ENCODE measurements at regions not wholly inside any gene's neighbourhood (a gene's known extent, or its start where the extent isn't known, plus 50 kb on each side); places are given as distances from the start of the nearest gene placed in this dataset.

GRCh38 chr12:75923964-75924666 lies 107.5 kb downstream of the PHLDA1 start:
- intact Hi-C loops (cut with micrococcal nuclease), result no loop called here
- Mint-ChIP-seq H3K36me3 (ENCODE audit: low read depth) (no peaks in the 10 kb centered on the region), H3K27ac (no peak overlapping the region), H3K4me1 (no peaks in the 10 kb centered on the region), H3K4me3 (no peak overlapping the region), H3K27me3 (peaks cover 6% of the 10 kb centered on the region), H3K9me3 (peaks cover 25% of the 10 kb centered on the region)
- ChIA-PET CTCF (no interaction called here), POLR2A (interaction anchor here (0.7 kb wide), 1 partner anchor 10 kb away, joined by 3 read pairs; no protein-coding TSS in a partner anchor)
- ATAC-seq (ENCODE audit: low read depth), result no peak
- TF ChIP-seq CTCF (IDR thresholded peaks at IDR 0.05), result no peak
- no peak for DNase-seq

- no peak for ATAC-seq (ENCODE audit: low read depth)
- no peak overlapping the region for H3K27ac Mint-ChIP-seq
- CTCF ChIA-PET, result no interaction called here
Observed at GRCh38 chr12:75922944-75923642, 108.5 kb downstream of the PHLDA1 start.

GRCh38 chr12:75921622-75922289 lies 109.8 kb downstream of the PHLDA1 start:
- CTCF ChIA-PET, result interaction anchor here (1.3 kb wide), 1 partner anchor 10 kb away, joined by 3 read pairs; no protein-coding TSS in a partner anchor
- POLR2A ChIA-PET, result interaction anchor here (0.7 kb wide), 1 partner anchor 22 kb away, joined by 3 read pairs; no protein-coding TSS in a partner anchor

More at GRCh38 chr12:75922944-75923642, 108.5 kb downstream of the PHLDA1 start:
- Mint-ChIP-seq H3K9me3 (peaks cover 25% of the 10 kb centered on the region), H3K4me3 (no peak overlapping the region), H3K4me1 (peaks cover 2% of the 10 kb centered on the region), H3K36me3 (ENCODE audit: low read depth) (no peaks in the 10 kb centered on the region), H3K27me3 (peaks cover 2% of the 10 kb centered on the region)
- POLR2A ChIA-PET, result interaction anchor here (0.7 kb wide), 1 partner anchor 11 kb away, joined by 3 read pairs; no protein-coding TSS in a partner anchor
- no peak for DNase-seq
- intact Hi-C loops (cut with micrococcal nuclease), result no loop called here
- TF ChIP-seq CTCF (IDR thresholded peaks at IDR 0.05), result no peak

GRCh38 chr12:75917715-75918114 lies 113.9 kb downstream of the PHLDA1 start:
- TF ChIP-seq CTCF (IDR thresholded peaks at IDR 0.05), result no peak
- peaks cover 19% of the 10 kb centered on the region for H3K4me1 Mint-ChIP-seq
- no peaks in the 10 kb centered on the region for H3K36me3 Mint-ChIP-seq (ENCODE audit: low read depth)
- CTCF ChIA-PET, result no interaction called here
- no peak overlapping the region for H3K4me3 Mint-ChIP-seq
- DNase-seq (no peak), ATAC-seq (ENCODE audit: low read depth) (peak; percentile 36)
- H3K27me3 Mint-ChIP-seq, result peaks cover 2% of the 10 kb centered on the region
- intact Hi-C loops (cut with micrococcal nuclease), result loop anchor here (1.0 to 10.0 kb wide), 3 partner anchors 61 to 393 kb away; partner anchors contain the start of gene PHLDA1
- no peaks in the 10 kb centered on the region for H3K9me3 Mint-ChIP-seq
- POLR2A ChIA-PET, result interaction anchor here (1.3 to 2.1 kb wide), 2 partner anchors 113 to 115 kb away, joined by 3 to 9 read pairs; partner anchors contain the start of gene PHLDA1
- H3K27ac Mint-ChIP-seq, result no peak overlapping the region

More at GRCh38 chr12:75921622-75922289, 109.8 kb downstream of the PHLDA1 start:
- Mint-ChIP-seq H3K36me3 (ENCODE audit: low read depth) (no peaks in the 10 kb centered on the region), H3K9me3 (peaks cover 25% of the 10 kb centered on the region), H3K27me3 (peaks cover 2% of the 10 kb centered on the region), H3K4me3 (no peak overlapping the region), H3K4me1 (peaks cover 12% of the 10 kb centered on the region), H3K27ac (no peak overlapping the region)
- no peak for ATAC-seq (ENCODE audit: low read depth)
- TF ChIP-seq CTCF (IDR thresholded peaks at IDR 0.05), result no peak
- DNase-seq, result no peak
- intact Hi-C loops (cut with micrococcal nuclease), result no loop called here
